Suprapubic skin (tissue), 4 donors: ENCODE measurements at regions not wholly inside any gene's neighbourhood (a gene's known extent, or its start where the extent isn't known, plus 50 kb on each side); places are given as distances from the start of the nearest gene placed in this dataset.
"Not testable (repeated sequence)": the region's sequence is repeated elsewhere in the genome, so short reads cannot be mapped to it uniquely, and the experiment has no call there.

ENCODE experiments used
- EP300 ChIP-seq: sonication (generic); formaldehyde crosslinking; IDR thresholded peaks from one replicate; pipeline ENCODE4 v1.6.1; 2017; ENCODE audit warnings: antibody characterized with exemption
- POLR2A ChIP-seq, 2 donors: fragments of 450-650 bp; IDR thresholded peaks; one replicate each; pipeline ENCODE4 v1.6.1; 2017; ENCODE audit warnings: antibody characterized with exemption in 2 of 2, mild to moderate bottlenecking in 2 of 2, moderate library complexity in 2 of 2
- POLR2AphosphoS5 ChIP-seq, 3 donors: sonication (generic); formaldehyde crosslinking; IDR thresholded peaks; one replicate each; pipeline ENCODE4 v1.6.1; 2017; ENCODE audit warnings: antibody characterized with exemption in 3 of 3
- TF ChIP-seq, protein P1 (sequence below), 2 donors: fragments of 200-600 bp in 1 of 2; fragments of 450-650 bp in 1 of 2; sonication (generic) in 1 of 2; IDR thresholded peaks; one replicate each; pipeline ENCODE4 v1.5.1; 2016 to 2019; ENCODE audit warnings: antibody characterized with exemption in 2 of 2, mild to moderate bottlenecking in 1 of 2, moderate library complexity in 1 of 2

DNA sequence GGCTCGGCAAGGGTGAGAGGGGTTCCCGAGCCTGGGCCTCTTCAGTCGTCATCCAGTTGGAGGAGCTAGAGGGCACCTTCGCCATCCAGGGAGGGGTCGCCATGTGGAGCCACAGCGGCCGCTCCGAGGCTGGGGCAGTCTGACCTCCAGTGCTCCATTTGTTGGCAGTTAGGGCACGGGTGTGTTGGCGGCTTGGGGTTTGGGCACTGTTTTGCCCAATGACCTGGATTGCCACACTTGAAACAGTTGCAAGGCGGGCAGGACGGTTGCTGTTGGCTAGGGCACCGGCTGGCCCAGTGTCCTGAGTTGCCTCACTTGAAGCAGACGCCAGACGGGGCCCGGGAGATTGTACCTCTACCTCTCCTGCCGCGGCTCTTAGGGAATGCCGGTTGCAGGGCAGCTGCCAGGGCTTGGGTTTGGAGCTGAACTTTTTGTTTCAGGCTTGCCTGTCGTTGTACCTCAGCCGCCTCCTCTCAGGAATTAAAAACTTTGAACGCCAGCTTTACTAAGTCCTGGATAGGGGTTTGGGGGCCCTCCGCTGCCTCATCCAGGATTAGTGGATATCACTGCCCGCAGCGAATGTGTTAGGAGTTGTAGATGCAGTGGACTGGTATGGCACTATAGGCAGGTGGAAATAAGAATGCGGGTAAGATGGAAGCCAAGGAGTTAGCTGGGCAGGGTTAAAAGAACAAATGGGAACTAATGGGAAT lies 639.9 kb upstream of the DPP6 start:
- TF ChIP-seq, protein P1, sequence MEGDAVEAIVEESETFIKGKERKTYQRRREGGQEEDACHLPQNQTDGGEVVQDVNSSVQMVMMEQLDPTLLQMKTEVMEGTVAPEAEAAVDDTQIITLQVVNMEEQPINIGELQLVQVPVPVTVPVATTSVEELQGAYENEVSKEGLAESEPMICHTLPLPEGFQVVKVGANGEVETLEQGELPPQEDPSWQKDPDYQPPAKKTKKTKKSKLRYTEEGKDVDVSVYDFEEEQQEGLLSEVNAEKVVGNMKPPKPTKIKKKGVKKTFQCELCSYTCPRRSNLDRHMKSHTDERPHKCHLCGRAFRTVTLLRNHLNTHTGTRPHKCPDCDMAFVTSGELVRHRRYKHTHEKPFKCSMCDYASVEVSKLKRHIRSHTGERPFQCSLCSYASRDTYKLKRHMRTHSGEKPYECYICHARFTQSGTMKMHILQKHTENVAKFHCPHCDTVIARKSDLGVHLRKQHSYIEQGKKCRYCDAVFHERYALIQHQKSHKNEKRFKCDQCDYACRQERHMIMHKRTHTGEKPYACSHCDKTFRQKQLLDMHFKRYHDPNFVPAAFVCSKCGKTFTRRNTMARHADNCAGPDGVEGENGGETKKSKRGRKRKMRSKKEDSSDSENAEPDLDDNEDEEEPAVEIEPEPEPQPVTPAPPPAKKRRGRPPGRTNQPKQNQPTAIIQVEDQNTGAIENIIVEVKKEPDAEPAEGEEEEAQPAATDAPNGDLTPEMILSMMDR (IDR thresholded peaks at IDR 0.05) = not testable (repeated sequence)
- TF ChIP-seq POLR2A (IDR thresholded peaks at IDR 0.05); POLR2AphosphoS5 (IDR thresholded peaks at IDR 0.05); EP300: not testable (repeated sequence)
